MV-4-11 (cell line): ENCODE measurements at regions not wholly inside any gene's neighbourhood (a gene's known extent, or its start where the extent isn't known, plus 50 kb on each side); places are given as distances from the start of the nearest gene placed in this dataset.
A peak's percentile ranks its signal among the peaks of the same experiment; 100 is the strongest.
"Not testable (repeated sequence)": the region's sequence is repeated elsewhere in the genome, so short reads cannot be mapped to it uniquely, and the experiment has no call there.

ENCODE experiments used
- DNase-seq: peaks from one replicate; lab custom pipeline; 2025; lab: John Stamatoyannopoulos, UW

- DNase-seq = no peak
Observed at GRCh38 chr6:137709424-137710236, 157.4 kb upstream of the TNFAIP3 start.

GRCh38 chr6:137711972-137712371 lies 155.1 kb upstream of the TNFAIP3 start:
- peak; percentile 50 for DNase-seq

- no peak for DNase-seq
Observed at GRCh38 chr6:137712587-137712986, 154.5 kb upstream of the TNFAIP3 start.

- no peak for DNase-seq
Observed at GRCh38 chr6:137715589-137716045, 151.4 kb upstream of the TNFAIP3 start.

- DNase-seq = no peak
Observed at GRCh38 chr6:137717074-137718073, 149.7 kb upstream of the TNFAIP3 start.

GRCh38 chr6:137718903-137719302 lies 148.2 kb upstream of the TNFAIP3 start:
- not testable (repeated sequence) for DNase-seq

- peak; percentile 76 for DNase-seq
Observed at GRCh38 chr6:137722749-137723272, 144.2 kb upstream of the TNFAIP3 start.

GRCh38 chr6:137723273-137724017 lies 143.6 kb upstream of the TNFAIP3 start:
- DNase-seq = no peak

GRCh38 chr6:137724018-137724403 lies 143.0 kb upstream of the TNFAIP3 start:
- peak; percentile 6 for DNase-seq

GRCh38 chr6:137724495-137725211 lies 142.4 kb upstream of the TNFAIP3 start:
- DNase-seq = peak; percentile 24

- no peak for DNase-seq
Observed at GRCh38 chr6:137725949-137726348, 141.1 kb upstream of the TNFAIP3 start.

GRCh38 chr6:137726582-137726981 lies 140.5 kb upstream of the TNFAIP3 start:
- no peak for DNase-seq

- DNase-seq = no peak
Observed at GRCh38 chr6:137727216-137727765, 139.8 kb upstream of the TNFAIP3 start.

- no peak for DNase-seq
Observed at GRCh38 chr6:137728386-137729349, 138.4 kb upstream of the TNFAIP3 start.

- DNase-seq = no peak
Observed at GRCh38 chr6:137729866-137730629, 137.0 kb upstream of the TNFAIP3 start.

- no peak for DNase-seq
Observed at GRCh38 chr6:137731600-137731959, 135.5 kb upstream of the TNFAIP3 start.

- DNase-seq = peak; percentile 94
Observed at GRCh38 chr6:137731960-137732616, 135.0 kb upstream of the TNFAIP3 start.

GRCh38 chr6:137733372-137733771 lies 133.7 kb upstream of the TNFAIP3 start:
- DNase-seq = no peak
